ENCODE measurements at regions not wholly inside any gene's neighbourhood (a gene's known extent, or its start where the extent isn't known, plus 50 kb on each side); places are given as distances from the start of the nearest gene placed in this dataset.

- Histone ChIP-seq H3K9me3 (no peaks in the 10 kb centered on the region), H3K27ac (no peak overlapping the region), H3K36me3 (no peaks in the 10 kb centered on the region), H3K4me1 (replicated peaks) (no peaks in the 10 kb centered on the region), H3K4me3 (no peak overlapping the region), H3K27me3 (replicated peaks; ENCODE audit: insufficient read depth) (no peaks in the 10 kb centered on the region)
- WGBS, result 56% methylated on average over 3 of the region's 3 CpGs
- no peak for DNase-seq (ENCODE audit: low spot score)
- TF ChIP-seq POLR2A (IDR thresholded peaks at IDR 0.05) (no peak), POLR2AphosphoS5 (IDR thresholded peaks at IDR 0.05) (no peak), CTCF (IDR thresholded peaks at IDR 0.05) (no peak)
- intact Hi-C loops (cut with DNase I), result no loop called here
Observed at GRCh38 chr2:22769497-22769896, 615.5 kb upstream of the KLHL29 start.

- Histone ChIP-seq H3K36me3 (no peaks in the 10 kb centered on the region), H3K27ac (no peak overlapping the region), H3K4me3 (no peak overlapping the region), H3K4me1 (replicated peaks) (no peaks in the 10 kb centered on the region), H3K27me3 (replicated peaks; ENCODE audit: insufficient read depth) (no peaks in the 10 kb centered on the region), H3K9me3 (no peaks in the 10 kb centered on the region)
- intact Hi-C loops (cut with DNase I), result no loop called here
- DNase-seq (ENCODE audit: low spot score), result no peak
- TF ChIP-seq POLR2AphosphoS5 (IDR thresholded peaks at IDR 0.05) (no peak), POLR2A (IDR thresholded peaks at IDR 0.05) (no peak)
- WGBS, result 78% methylated on average over 5 of the region's 5 CpGs
Observed at GRCh38 chr2:22784566-22784965, 600.4 kb upstream of the KLHL29 start.

GRCh38 chr2:22786817-22787216 lies 598.2 kb upstream of the KLHL29 start:
- 97% methylated on average over 2 of the region's 2 CpGs for WGBS
- TF ChIP-seq POLR2AphosphoS5 (IDR thresholded peaks at IDR 0.05), result no peak
- TF ChIP-seq CTCF (IDR thresholded peaks at IDR 0.05), result no peak
- no peak for TF ChIP-seq POLR2A (IDR thresholded peaks at IDR 0.05)
- H3K36me3 ChIP-seq, result no peaks in the 10 kb centered on the region
- no peak for DNase-seq (ENCODE audit: low spot score)
- H3K27ac ChIP-seq, result no peak overlapping the region
- no peaks in the 10 kb centered on the region for H3K4me1 ChIP-seq (replicated peaks)
- no peak overlapping the region for H3K4me3 ChIP-seq
- no peaks in the 10 kb centered on the region for H3K27me3 ChIP-seq (replicated peaks; ENCODE audit: insufficient read depth)
- no peaks in the 10 kb centered on the region for H3K9me3 ChIP-seq
- intact Hi-C loops (cut with DNase I), result no loop called here

DNA sequence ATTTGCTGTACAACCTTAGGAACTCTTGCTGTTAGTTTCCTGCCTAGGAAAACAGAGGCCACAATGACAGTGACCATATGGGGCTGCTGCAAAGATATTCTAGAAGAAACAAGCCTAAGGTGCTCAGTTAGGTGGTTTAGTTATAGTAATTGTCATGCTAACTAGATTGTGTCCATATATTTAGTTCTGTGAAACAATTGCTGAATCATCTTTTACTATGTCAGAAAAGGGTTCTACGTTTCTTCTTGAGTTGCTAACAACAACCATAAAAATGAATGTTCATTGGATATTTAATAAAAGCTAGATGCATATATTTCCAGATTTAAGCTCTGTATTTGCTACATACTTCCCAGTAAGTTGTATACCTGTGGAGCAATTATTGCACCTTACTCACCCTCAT lies 597.2 kb upstream of the KLHL29 start:
- no peak overlapping the region for H3K27ac ChIP-seq
- H3K36me3 ChIP-seq, result no peaks in the 10 kb centered on the region
- no peaks in the 10 kb centered on the region for H3K4me1 ChIP-seq (replicated peaks)
- no peak overlapping the region for H3K4me3 ChIP-seq
- WGBS, result 82% methylated on average over 1 of the region's 1 CpG
- no peak for DNase-seq (ENCODE audit: low spot score)
- no peaks in the 10 kb centered on the region for H3K27me3 ChIP-seq (replicated peaks; ENCODE audit: insufficient read depth)
- TF ChIP-seq POLR2AphosphoS5 (IDR thresholded peaks at IDR 0.05), result no peak
- no peak for TF ChIP-seq POLR2A (IDR thresholded peaks at IDR 0.05)
- TF ChIP-seq CTCF (IDR thresholded peaks at IDR 0.05), result no peak
- intact Hi-C loops (cut with DNase I), result no loop called here
- no peaks in the 10 kb centered on the region for H3K9me3 ChIP-seq

GRCh38 chr2:22788749-22789327 lies 596.1 kb upstream of the KLHL29 start:
- H3K27ac ChIP-seq, result no peak overlapping the region
- intact Hi-C loops (cut with DNase I), result no loop called here
- no peaks in the 10 kb centered on the region for H3K36me3 ChIP-seq
- TF ChIP-seq POLR2AphosphoS5 (IDR thresholded peaks at IDR 0.05), result no peak
- TF ChIP-seq CTCF (IDR thresholded peaks at IDR 0.05), result no peak
- no peak for TF ChIP-seq POLR2A (IDR thresholded peaks at IDR 0.05)
- WGBS, result 65% methylated on average over 7 of the region's 7 CpGs
- H3K4me3 ChIP-seq, result no peak overlapping the region
- H3K9me3 ChIP-seq, result no peaks in the 10 kb centered on the region
- DNase-seq (ENCODE audit: low spot score), result no peak
- H3K27me3 ChIP-seq (replicated peaks; ENCODE audit: insufficient read depth), result no peaks in the 10 kb centered on the region
- H3K4me1 ChIP-seq (replicated peaks), result no peaks in the 10 kb centered on the region
